GM18951 (cell line): ENCODE measurements at regions not wholly inside any gene's neighbourhood (a gene's known extent, or its start where the extent isn't known, plus 50 kb on each side); places are given as distances from the start of the nearest gene placed in this dataset.

Experiments used
- POLR2A ChIP-seq: IDR thresholded peaks from 4 replicates; pipeline ENCODE4 v1.6.1; 2011; ENCODE audit warnings: mild to moderate bottlenecking; ENCODE audit not compliant: insufficient read length, insufficient read depth; ENCODE audit errors: extremely low read depth
- in situ Hi-C: fragments of 300-500 bp; cut with MboI; formaldehyde crosslinking; loops from one replicate; pipeline ENCODE4 v1.12.0; 2022; ENCODE audit warnings: low sequenced_read_pairs, mixed read lengths, inconsistent platforms; ENCODE audit not compliant: unreplicated experiment

DNA sequence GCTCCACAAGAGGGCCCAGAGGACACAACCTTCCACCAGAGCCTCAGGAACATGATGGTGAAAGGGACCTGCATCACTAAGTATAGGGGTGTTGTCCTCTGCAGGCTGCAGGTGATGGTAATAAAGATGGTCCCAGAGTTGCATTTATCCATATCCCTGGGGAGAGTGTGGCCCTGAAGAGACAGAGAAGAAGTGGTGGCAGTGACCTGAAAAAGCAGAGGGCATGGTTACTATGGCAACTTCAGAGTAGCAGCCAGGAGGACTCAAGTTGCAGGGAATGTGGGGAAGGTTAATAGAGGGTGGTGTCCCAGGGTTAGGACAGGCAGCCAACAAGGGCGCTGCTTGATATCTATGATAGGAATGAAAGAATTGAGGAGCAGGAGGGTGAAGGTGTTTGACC lies 57.1 kb downstream of the HLA-A start:
- in situ Hi-C loops, result no loop called here

GRCh38 chr6:30000156-30000791 lies 57.9 kb downstream of the HLA-A start:
- TF ChIP-seq POLR2A, result no peak
- in situ Hi-C loops, result loop anchor here (10.0 kb wide), 1 partner anchor 155 kb away; no protein-coding TSS in a partner anchor

More for the DNA sequence above, 57.1 kb downstream of the HLA-A start:
- TF ChIP-seq POLR2A, result no peak

DNA sequence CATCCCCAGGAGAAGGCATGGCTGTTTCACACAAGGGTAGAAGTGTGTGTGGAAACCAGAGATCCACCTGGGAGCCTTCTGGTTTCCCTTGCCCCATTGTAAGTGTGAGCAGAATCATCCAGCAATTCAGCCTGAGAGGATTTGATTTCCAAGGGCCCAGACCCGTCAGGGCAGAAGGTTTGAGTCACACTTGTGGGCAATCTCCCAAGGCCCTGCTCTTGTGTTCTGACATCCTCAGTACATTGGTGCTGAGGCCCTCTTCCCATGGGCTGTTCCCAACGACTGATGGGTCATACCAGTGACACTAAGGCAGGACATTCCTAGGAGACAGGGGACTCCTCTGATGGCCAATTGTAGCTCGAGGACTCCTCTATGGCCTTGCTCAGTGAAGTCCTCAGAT lies 58.2 kb upstream of the POLR1H start:
- in situ Hi-C loops, result loop anchor here (10.0 kb wide), 1 partner anchor 158 kb away; no protein-coding TSS in a partner anchor
- TF ChIP-seq POLR2A, result no peak

DNA sequence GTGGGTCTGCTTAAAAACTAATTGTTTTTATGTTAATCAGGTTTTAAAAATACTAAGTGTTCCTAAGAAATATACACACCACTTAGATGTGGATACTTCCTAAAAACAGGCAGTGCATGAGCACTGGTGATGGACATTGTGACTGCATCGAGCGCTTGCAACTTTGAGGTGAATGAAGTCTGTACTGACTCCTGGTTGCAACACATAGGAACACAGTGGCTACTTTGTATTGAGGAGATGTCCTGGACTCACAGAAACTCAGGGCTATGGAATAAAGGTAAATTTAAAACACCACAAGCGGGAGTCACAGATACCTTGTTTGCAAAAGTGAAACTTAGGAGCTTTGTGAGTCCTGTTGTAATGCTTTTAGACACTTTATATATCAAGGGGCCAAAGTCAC lies 55.6 kb upstream of the POLR1H start:
- TF ChIP-seq POLR2A, result no peak
- in situ Hi-C loops, result loop anchor here (10.0 kb wide), 1 partner anchor 161 kb away; no protein-coding TSS in a partner anchor

GRCh38 chr6:30006170-30007131 lies 54.6 kb upstream of the POLR1H start:
- in situ Hi-C loops, result loop anchor here (10.0 kb wide), 1 partner anchor 162 kb away; no protein-coding TSS in a partner anchor
- no peak for TF ChIP-seq POLR2A

GRCh38 chr6:30007132-30007764 lies 53.8 kb upstream of the POLR1H start:
- in situ Hi-C loops, result loop anchor here (10.0 kb wide), 1 partner anchor 162 kb away; no protein-coding TSS in a partner anchor
- TF ChIP-seq POLR2A, result no peak

GRCh38 chr6:30009113-30009512 lies 52.0 kb upstream of the POLR1H start:
- in situ Hi-C loops, result loop anchor here (10.0 kb wide), 1 partner anchor 164 kb away; no protein-coding TSS in a partner anchor
- TF ChIP-seq POLR2A, result no peak
